Smooth muscle cell (in vitro differentiated cells): ENCODE measurements at regions not wholly inside any gene's neighbourhood (a gene's known extent, or its start where the extent isn't known, plus 50 kb on each side); places are given as distances from the start of the nearest gene placed in this dataset.

Source experiments
- DNase-seq: peaks from one replicate; lab custom pipeline; 2025; ENCODE audit not compliant: unreplicated experiment; lab: John Stamatoyannopoulos, UW
- H2AFZ ChIP-seq: fragments of 200-600 bp; sonication (generic); 2 replicates; pipeline ENCODE4 v1.6.0; 2016; ENCODE audit warnings: antibody characterized with exemption, low read depth, mild to moderate bottlenecking
- H3F3A ChIP-seq: fragments of 200-600 bp; sonication (generic); 2 replicates; pipeline ENCODE4 v1.6.0; 2017; ENCODE audit warnings: antibody characterized with exemption, low read depth
- H3K27ac ChIP-seq: fragments of 200-600 bp; sonication (generic); 2 replicates; pipeline ENCODE4 v1.5.1; 2016; ENCODE audit warnings: low read depth, mild to moderate bottlenecking
- H3K27me3 ChIP-seq: fragments of 200-600 bp; sonication (generic); 2 replicates; pipeline ENCODE4 v1.6.1; 2016; ENCODE audit warnings: low read depth, mild to moderate bottlenecking
- H3K36me3 ChIP-seq: fragments of 200-600 bp; sonication (generic); 2 replicates; pipeline ENCODE4 v1.5.1; 2016; ENCODE audit warnings: low read depth
- H3K4me1 ChIP-seq: fragments of 200-600 bp; sonication (generic); 2 replicates; pipeline ENCODE4 v1.5.1; 2016; ENCODE audit warnings: low read depth
- H3K4me2 ChIP-seq: fragments of 200-600 bp; sonication (generic); 2 replicates; pipeline ENCODE4 v1.6.0; 2016; ENCODE audit warnings: mild to moderate bottlenecking
- H3K4me3 ChIP-seq: fragments of 200-600 bp; sonication (generic); 2 replicates; pipeline ENCODE4 v1.5.1; 2016; ENCODE audit warnings: mild to moderate bottlenecking
- H3K79me2 ChIP-seq: fragments of 200-600 bp; sonication (generic); 2 replicates; pipeline ENCODE4 v1.6.0; 2016; ENCODE audit warnings: low read depth, mild to moderate bottlenecking
- H3K9ac ChIP-seq: fragments of 200-600 bp; sonication (generic); 2 replicates; pipeline ENCODE4 v1.6.0; 2016; ENCODE audit warnings: low read depth
- H3K9me3 ChIP-seq: fragments of 200-600 bp; sonication (generic); replicated peaks from 2 replicates; pipeline ENCODE4 v1.5.1; 2016; ENCODE audit warnings: low read depth
- H4K20me1 ChIP-seq: fragments of 200-600 bp; sonication (generic); 2 replicates; pipeline ENCODE4 v1.6.0; 2016; ENCODE audit warnings: low read depth
- CTCF ChIP-seq: fragments of 200-600 bp; sonication (generic); IDR thresholded peaks from 2 replicates; pipeline ENCODE4 v1.5.1; 2017; ENCODE audit warnings: borderline replicate concordance, mild to moderate bottlenecking, antibody characterized with exemption; ENCODE audit not compliant: insufficient read depth, poor library complexity, severe bottlenecking
- WGBS: methylation state at CpG from one replicate; pipeline ENCODE4 v1.1.7; 2016; ENCODE audit warnings: low lambda C conversion rate; 5-methylcytosine and 5-hydroxymethylcytosine counted together

DNA sequence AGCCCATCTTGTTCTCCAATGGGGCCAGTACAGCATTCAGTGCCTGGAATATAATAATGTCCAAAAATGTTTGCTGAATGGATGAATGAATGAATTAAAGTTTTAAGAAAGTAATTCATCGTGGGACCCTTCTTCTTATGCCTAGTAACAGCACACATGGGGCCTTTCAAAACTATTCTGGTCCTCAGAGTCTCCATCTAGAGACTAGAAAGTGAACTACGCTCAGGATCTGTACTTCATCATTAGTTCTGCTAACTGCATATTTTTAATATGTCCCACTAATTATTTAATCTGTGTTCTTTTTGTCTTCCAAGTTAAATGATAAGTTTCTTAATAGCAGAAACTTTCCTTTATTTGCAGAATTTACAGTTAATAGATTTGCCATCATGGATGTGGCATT, 172.5 kb downstream of the SMAD2 start:
- WGBS: 69% methylated on average over 2 of the region's 2 CpGs
- DNase-seq: no peak
- H3K27me3 ChIP-seq: no peaks in the 10 kb centered on the region
- H3K9me3 ChIP-seq: no peaks in the 10 kb centered on the region
- peak; percentile 28 for TF ChIP-seq CTCF
- H3K27ac ChIP-seq: no peak overlapping the region
- H3F3A ChIP-seq: no peaks in the 10 kb centered on the region
- no peak overlapping the region for H3K4me3 ChIP-seq
- no peaks in the 10 kb centered on the region for H4K20me1 ChIP-seq
- no peak overlapping the region for H3K9ac ChIP-seq
- peaks cover 5% of the 10 kb centered on the region for H3K36me3 ChIP-seq
- H3K79me2 ChIP-seq: no peaks in the 10 kb centered on the region
- H2AFZ ChIP-seq: no peak overlapping the region
- no peak overlapping the region for H3K4me2 ChIP-seq
- H3K4me1 ChIP-seq: no peaks in the 10 kb centered on the region

DNA sequence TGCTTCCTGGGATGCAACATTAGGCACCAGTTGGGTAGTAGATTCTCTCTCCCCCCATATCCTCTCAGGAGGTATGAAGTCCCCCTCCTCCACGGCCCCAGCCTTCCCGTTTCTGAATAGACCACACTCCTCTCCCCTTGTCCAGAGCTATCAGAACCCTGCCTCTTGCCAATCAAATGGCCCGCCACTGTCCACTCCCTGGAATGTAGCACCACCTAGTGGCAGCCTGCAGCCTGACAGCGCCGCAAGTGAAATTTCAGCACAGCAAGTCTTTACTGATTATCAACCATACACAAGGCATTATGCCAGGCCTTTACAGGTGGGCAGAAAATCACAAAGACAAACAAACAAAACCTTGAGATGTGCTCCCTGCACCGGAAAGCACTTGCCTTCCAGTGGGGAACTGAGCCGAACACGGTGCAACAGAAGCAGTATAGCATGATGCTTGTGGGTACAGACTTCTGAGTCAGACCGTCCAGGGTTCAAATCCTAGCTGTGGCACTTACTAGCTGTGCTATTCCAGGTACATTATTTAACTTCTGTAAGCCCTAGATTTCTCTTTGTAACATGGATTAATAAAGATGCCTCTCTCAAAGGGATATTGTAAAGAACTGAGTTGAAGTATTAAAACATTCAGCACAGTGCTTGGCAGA, 174.0 kb downstream of the SMAD2 start:
- 22% methylated on average over 9 of the region's 9 CpGs for WGBS
- Histone ChIP-seq H3K27me3 (no peaks in the 10 kb centered on the region), H2AFZ (no peak overlapping the region), H3K9me3 (no peaks in the 10 kb centered on the region), H3K4me3 (no peak overlapping the region), H3K4me2 (no peak overlapping the region), H3K4me1 (no peaks in the 10 kb centered on the region), H3K36me3 (peaks cover 5% of the 10 kb centered on the region), H3F3A (no peaks in the 10 kb centered on the region), H4K20me1 (no peaks in the 10 kb centered on the region), H3K79me2 (no peaks in the 10 kb centered on the region), H3K9ac (no peak overlapping the region), H3K27ac (no peak overlapping the region)
- peak; percentile 7 for DNase-seq
- peak; percentile 93 for TF ChIP-seq CTCF

GRCh38 chr18:47755102-47755456, 175.4 kb downstream of the SMAD2 start:
- no peaks in the 10 kb centered on the region for H3K9me3 ChIP-seq
- H3F3A ChIP-seq: no peaks in the 10 kb centered on the region
- no peak for DNase-seq
- no peak overlapping the region for H3K27ac ChIP-seq
- 86% methylated on average over 4 of the region's 4 CpGs for WGBS
- no peak overlapping the region for H2AFZ ChIP-seq
- H3K9ac ChIP-seq: no peak overlapping the region
- no peak overlapping the region for H3K4me3 ChIP-seq
- no peak for TF ChIP-seq CTCF
- H4K20me1 ChIP-seq: no peaks in the 10 kb centered on the region
- H3K79me2 ChIP-seq: no peaks in the 10 kb centered on the region
- H3K27me3 ChIP-seq: peaks cover 4% of the 10 kb centered on the region
- H3K4me1 ChIP-seq: no peaks in the 10 kb centered on the region
- H3K4me2 ChIP-seq: no peak overlapping the region
- H3K36me3 ChIP-seq: peaks cover under 1% of the 10 kb centered on the region
